HEK293T (cell line): ENCODE measurements at regions not wholly inside any gene's neighbourhood (a gene's known extent, or its start where the extent isn't known, plus 50 kb on each side); places are given as distances from the start of the nearest gene placed in this dataset.

Source experiments
- ARNT ChIP-seq: fragments of 450-650 bp; IDR thresholded peaks from 2 replicates; pipeline ENCODE4 v1.6.1; 2017; ENCODE audit warnings: mild to moderate bottlenecking
- BHLHE40 ChIP-seq: fragments of 450-650 bp; IDR thresholded peaks from 2 replicates; pipeline ENCODE4 v1.6.1; 2016; ENCODE audit warnings: mild to moderate bottlenecking, moderate library complexity, borderline replicate concordance
- CTBP1 ChIP-seq: fragments of 450-650 bp; IDR thresholded peaks from 2 replicates; pipeline ENCODE4 v1.6.1; 2016; ENCODE audit warnings: borderline replicate concordance
- ELF4 ChIP-seq: fragments of 450-650 bp; IDR thresholded peaks from 2 replicates; pipeline ENCODE4 v1.6.1; 2017; ENCODE audit warnings: antibody characterized with exemption
- FOXA1 ChIP-seq: fragments of 450-650 bp; IDR thresholded peaks from 2 replicates; pipeline ENCODE4 v1.6.1; 2016; ENCODE audit warnings: mild to moderate bottlenecking
- FOXM1 ChIP-seq: fragments of 450-650 bp; IDR thresholded peaks from 2 replicates; pipeline ENCODE4 v1.6.1; 2017; ENCODE audit warnings: mild to moderate bottlenecking, borderline replicate concordance
- LEF1 ChIP-seq: fragments of 450-650 bp; IDR thresholded peaks from 2 replicates; pipeline ENCODE4 v1.6.1; 2017; ENCODE audit warnings: mild to moderate bottlenecking, borderline replicate concordance
- SP1 ChIP-seq: fragments of 450-650 bp; IDR thresholded peaks from 2 replicates; pipeline ENCODE4 v1.6.1; 2017
- TARDBP ChIP-seq: fragments of 450-650 bp; IDR thresholded peaks from 2 replicates; pipeline ENCODE4 v1.6.1; 2016

- no peak for TF ChIP-seq LEF1
- TF ChIP-seq SP1, result no peak
- TF ChIP-seq ARNT, result no peak
- no peak for TF ChIP-seq ELF4
- TF ChIP-seq BHLHE40, result no peak
- no peak for TF ChIP-seq CTBP1
- TF ChIP-seq FOXA1, result no peak
- TF ChIP-seq TARDBP, result no peak
- no peak for TF ChIP-seq FOXM1
These were observed 120.8 kb upstream of the ATP1A1 start for GRCh38 chr1:116252271-116252670.
